HG03571 (cell line): ENCODE measurements at regions not wholly inside any gene's neighbourhood (a gene's known extent, or its start where the extent isn't known, plus 50 kb on each side); places are given as distances from the start of the nearest gene placed in this dataset.
A peak's percentile ranks its signal among the peaks of the same experiment; 100 is the strongest.

ENCODE experiments used
- ATAC-seq: cut with Tn5 transposase; IDR thresholded peaks from one replicate; pipeline ENCODE4 v1.9.1; 2021; ENCODE audit not compliant: unreplicated experiment

DNA sequence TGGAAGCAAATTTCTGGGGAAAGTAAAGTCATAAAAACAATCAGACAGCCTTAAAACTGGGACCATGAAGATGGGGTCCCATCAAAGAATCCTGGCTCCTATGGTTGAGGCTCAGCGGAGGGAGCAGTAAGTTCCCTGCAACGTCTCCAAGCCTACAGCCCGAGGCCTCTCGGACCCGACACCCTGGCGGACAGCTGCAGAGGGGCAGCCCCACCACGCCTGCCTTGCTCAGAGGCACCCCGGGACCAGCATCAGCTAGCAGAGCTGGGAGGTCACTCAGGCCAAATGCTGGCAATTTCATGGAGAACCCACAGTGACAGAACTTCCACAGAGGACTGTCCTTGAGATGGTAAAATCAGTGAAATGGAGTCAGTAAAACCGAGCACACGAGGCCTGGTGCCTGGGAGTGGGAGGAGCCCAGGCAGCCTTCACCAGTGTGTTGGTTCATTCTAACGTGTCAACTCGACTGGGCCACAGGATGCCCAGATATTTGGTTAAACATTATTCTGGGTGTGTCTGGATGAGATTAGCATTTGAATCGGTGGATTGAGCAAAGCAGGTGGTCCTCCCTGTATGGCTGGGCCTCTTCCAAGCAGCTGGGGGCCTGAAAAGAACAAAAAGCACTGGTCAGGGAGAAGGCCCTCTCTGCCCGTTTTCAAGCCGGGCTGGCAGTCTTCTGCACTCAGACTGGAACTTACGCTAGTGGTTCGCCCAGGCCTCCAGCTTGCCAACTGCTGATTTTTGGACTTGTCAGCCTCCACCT is 96.2 kb upstream of the INSIG1 start:
- no peak for ATAC-seq

DNA sequence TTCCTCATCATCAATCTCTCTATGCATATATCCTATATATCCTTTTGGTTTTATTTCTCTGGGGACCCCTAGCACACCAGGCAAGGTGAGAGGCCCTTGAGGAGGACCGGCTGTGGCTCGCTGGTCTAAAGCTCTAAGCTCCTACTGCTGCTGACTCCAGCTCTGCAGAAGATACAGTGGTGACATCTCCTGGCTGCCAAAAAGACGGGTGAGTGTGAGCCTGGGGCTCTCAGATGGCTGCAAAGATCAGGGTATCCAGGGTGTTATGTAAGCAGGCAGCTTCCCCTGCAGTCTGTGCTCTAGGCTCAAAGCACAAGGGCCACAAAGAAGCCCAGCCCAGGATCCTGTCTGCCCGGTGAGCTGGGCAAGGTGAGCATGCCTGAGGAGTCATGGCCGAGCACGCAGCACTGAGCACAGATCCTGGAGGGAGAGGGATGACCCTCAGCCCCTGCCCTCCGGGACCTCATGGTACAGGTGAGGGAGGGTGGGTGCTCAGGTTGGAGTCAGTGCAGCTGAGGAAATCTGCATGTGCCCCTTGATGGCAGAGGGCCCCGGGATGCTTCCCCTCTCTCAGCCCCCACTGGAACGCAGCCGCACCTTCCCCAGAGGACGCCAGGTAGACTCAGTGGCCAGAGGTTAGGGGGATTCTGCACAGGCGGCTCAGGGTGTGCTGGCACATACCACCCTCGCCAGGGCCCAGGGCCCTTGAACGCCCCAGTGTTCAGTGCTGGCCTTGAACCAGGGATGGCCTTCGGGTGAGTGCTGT is 95.4 kb upstream of the INSIG1 start:
- no peak for ATAC-seq

- ATAC-seq: no peak
Measured at GRCh38 chr7:155203059-155203881, 94.4 kb upstream of the INSIG1 start.

- ATAC-seq: no peak
Measured at GRCh38 chr7:155203882-155204691, 93.6 kb upstream of the INSIG1 start.

- no peak for ATAC-seq
Measured at GRCh38 chr7:155204744-155205367, 92.8 kb upstream of the INSIG1 start.

DNA sequence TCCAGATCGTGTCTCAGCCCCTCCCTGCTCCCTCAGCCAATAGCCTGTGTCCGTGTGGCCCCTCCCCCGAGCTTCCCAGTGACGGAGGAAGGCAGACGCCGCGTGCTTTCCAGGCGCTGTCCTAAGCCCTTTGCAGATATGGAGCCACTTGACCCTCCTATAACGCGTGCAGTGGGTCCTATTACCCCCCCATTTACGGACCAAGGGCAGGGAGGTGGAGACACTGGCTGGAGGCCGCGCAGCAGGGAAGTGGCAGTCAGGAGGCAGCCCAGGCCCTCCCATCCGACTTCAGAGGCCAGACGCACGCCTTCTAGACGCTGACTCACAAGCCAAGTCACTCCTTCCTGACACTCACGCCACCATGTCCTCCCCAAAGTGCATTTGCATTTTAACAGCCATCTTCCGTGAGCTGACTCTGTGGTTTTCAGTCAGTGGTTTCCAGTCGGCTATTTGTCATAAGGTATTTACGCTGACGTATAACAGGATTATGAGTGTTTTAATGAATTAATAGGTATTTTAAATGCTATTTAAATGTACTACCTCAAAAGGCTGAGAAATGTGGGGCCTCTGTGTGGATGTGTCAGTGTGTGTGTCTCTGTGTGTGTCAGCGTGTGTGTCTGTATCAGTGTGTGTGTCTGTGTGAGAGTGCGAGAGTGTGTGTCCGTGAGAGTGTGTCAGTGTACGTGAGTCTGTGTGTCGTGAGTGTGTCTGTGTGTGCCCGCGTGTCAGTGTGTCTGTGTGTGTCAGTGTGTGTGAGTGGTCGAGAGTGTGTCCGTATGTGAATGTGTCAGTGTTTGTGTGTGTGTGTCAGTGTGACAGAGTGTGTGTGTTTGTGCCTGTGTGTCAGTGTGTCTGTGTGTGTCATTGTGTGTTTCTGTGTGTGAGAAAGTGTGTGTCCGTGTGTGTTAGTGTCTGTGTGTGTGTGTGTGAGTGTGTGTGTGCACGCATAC is 92.0 kb upstream of the INSIG1 start:
- peak; percentile 83 for ATAC-seq

- ATAC-seq: peak; percentile 37
Measured at GRCh38 chr7:155206318-155207020, 91.2 kb upstream of the INSIG1 start.

DNA sequence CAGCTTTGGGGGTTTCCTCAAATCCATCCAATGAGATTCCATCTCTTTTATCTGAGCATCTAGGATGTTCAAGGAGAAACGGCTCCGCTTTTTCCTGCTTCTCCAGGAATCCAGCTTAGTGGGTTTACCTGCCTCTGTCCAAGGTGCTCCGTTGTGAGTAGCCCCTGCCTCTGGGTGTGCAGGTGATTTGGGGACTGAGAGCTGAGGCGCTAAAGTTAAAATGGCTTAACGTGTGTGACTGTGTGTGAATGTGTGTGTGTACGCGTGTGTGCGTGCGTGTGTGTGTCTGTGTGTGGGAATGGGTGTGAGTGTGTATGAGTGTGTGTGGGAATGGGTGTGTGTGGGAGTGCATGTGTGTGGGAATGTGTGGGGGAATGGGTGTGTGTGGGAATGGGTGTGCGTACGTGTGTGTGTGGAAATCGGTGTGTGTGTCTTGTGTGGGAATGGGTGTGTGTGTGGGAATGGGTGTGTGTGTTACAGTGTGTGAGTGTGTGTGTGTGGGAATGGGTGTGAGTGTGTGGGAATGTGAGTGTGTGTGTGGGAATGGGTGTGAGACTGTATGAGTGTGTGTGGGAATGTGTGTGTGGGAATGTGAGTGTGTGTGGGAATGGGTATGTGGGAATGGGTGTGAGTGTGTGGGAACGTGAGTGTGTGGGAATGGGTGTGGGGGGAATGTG is 90.2 kb upstream of the INSIG1 start:
- ATAC-seq: no peak

DNA sequence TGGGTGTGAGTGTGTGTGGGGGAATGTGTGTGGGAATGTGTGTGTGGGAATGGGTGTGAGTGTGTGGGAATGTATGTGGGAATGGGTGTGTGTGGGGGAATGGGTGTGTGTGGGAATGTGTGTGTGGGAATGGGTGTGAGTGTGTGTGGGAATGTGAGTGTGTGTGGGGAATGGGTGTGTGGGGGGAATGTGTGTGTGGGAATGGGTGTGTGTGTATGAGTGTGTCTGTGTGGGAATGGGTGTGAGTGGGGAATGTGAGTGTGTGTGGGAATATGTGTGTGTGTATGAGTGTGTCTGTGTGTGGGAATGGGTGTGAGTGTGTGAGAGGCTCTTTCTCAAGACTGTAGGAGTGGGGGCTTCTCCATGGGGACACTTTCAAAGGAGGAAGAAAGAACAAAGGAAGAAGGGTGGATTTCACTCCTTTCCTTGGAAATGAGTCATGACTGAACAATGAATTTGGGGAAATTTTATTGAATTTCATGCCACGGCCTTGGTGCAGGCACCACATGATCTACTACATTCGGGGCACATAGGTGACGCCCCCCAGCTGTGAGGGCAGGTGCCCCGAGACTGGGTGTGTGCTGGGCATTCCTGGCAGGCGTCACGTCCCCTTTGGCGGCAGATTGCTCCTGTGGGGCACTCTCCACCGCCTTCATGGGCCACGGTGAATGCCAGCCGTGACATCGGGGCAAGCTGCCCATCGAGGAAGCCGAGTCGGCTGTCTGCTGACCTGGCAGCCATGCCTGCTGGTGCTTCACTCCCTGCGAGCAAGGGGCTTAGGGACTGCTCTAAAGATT is 88.8 kb upstream of the INSIG1 start:
- ATAC-seq: no peak

DNA sequence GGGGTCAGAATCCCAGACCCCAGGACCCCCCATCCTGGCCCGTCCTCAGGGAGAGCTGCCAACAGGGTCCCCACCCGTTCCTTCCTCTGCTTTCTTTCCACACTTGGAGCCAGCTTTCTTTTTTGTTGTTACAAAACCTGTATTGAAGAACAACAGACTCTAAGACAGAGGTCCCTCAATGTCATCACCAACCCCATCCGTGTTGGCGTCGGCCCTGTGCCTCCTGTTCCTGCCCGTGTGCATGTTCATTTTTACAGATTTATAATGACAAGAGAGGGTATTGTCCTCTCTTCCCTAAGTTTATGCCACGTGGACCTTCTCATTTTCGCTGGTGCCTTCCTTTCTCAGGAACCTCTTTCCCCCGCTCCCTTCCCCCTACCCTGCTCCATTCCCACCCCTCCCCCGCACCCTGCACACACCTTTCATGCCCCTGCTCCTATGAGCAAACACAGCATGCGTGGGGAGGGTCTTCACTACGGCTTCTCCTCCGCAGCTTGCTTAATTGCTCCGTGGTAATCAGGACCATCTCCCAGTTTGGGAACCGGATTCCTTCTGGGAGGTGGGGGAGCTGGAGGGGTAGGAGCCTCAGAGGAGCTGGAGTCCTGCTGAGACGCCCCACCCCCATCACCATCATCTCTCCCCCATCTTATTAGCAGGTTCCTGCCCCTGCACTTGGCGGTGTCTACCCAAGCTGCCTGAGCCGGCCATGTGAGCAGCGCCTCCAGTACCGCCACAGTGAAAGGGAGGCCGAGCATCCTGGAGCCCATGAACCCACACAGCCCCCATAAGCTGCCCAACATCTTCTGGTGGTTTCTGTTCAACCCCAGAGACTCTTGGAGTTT is 88.0 kb upstream of the INSIG1 start:
- ATAC-seq: no peak

- no peak for ATAC-seq
Measured at GRCh38 chr7:155210356-155210755, 87.3 kb upstream of the INSIG1 start.

DNA sequence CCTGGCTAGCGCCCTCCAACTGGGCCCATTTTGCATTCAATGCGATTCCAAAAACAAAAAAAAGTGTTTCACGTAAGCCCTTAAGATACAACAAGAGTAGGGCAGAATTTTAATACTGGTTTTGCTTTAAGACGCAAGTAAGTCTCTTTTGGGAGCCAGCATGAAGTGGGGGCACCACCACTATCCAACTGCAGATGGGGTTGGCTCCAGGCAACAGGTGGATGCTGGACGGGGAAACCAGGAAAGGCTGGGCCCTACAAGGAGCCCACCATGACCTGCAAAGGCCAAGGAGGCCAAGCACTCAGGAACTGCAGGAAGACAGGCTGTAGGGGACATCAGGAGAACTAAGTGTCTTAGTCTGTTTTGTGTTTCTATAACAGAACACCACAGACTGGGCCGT is 86.5 kb upstream of the INSIG1 start:
- no peak for ATAC-seq

- ATAC-seq: no peak
Measured at GRCh38 chr7:155211761-155212160, 85.9 kb upstream of the INSIG1 start.

DNA sequence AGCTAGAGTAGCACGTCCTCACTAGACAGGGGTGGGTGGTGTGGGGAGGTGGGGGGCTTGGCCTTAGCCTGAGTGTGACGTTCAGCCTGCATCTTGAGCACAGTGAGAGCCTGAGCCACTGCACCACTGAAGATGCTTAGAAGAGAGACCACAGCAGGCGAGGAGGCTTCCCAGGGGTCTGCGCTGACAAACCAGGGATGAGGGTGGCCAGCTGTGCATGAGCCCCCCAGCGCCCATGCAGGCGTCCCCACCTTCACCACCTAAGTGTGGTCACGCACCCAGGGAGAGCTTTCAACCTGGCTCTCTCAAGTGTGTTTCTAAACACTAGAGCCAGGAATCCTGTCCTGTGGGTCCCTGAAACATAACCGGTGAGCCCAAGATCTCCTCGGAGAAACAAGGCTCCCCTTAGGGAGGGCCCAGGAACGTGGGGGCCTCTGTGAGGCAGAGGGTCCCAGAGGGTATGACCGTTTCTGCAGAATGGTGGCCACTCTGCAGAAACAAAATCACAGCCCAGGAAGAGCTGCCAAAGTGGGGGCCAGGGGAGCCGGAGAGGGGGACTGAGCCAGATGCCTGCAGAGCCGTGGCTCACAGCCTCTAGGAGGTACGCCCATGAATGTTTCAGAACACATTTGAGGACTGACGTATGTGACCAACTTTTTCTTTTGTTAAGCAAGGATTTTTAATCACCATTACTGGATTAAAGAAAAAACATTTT is 85.2 kb upstream of the INSIG1 start:
- no peak for ATAC-seq

- ATAC-seq: no peak
Measured at GRCh38 chr7:155213385-155213784, 84.3 kb upstream of the INSIG1 start.
